HG03025 (cell line): ENCODE measurements at regions not wholly inside any gene's neighbourhood (a gene's known extent, or its start where the extent isn't known, plus 50 kb on each side); places are given as distances from the start of the nearest gene placed in this dataset.
"Not testable (repeated sequence)": the region's sequence is repeated elsewhere in the genome, so short reads cannot be mapped to it uniquely, and the experiment has no call there.

Experiments
- ATAC-seq: cut with Tn5 transposase; IDR thresholded peaks from one replicate; pipeline ENCODE4 v1.9.1; 2021; ENCODE audit warnings: mild to moderate bottlenecking, moderate library complexity; ENCODE audit not compliant: unreplicated experiment, low FRiP score

DNA sequence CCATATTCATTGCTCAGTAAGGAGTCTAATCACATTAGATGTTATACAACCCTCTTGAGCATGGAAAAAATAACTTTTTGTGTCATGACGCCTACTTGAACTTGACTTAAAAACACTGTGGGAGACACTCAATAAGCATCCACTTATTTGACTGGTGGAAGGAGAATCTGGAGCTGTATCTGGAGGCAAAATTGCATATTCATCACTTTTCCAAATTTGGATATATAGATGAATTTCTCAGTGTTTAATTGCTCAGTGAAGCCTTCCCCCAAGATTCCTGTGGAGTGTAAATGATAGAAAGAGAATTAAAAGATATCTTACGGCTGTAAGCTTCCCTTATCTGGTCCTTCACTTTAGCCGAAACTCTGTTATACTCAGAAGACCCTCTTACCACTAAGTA lies 610.7 kb upstream of the ADGRL2 start:
- ATAC-seq: no peak

DNA sequence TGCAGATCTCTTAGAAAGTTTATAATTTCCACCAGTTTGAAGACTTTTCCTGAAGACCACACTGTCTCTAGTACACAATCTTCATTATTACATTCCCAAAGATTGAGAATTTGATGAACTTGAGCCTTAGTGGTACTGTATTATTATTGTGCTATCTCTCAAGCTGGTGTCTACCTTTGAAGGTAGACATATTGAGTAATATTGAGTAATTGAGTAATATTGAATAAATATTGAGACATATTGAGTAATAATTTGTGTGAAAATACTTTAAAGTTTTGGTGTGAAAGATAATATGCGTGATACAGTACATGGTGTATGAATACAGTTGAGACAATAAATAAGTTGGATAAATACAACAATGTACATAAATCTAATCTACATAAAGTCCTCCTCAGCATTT lies 613.1 kb upstream of the ADGRL2 start:
- no peak for ATAC-seq

DNA sequence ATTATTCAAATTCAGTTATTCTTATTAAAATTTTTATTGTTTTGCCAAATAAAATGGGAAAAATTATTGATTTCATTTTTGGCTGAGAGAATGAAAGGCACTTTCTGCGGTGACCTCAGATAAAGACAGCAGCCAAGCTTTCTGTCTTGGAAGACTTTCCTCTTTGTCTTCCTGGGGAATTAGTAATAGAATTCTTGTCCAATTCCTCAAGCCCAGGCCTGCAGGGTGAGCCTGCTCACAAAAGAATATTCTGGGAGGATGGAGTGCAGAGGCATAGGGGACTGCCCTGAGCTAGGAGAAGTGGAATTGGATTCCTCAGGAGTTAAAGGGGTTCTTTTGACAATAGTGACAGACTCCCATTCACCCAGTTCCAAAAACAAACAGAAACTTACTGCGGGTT lies 614.5 kb upstream of the ADGRL2 start:
- no peak for ATAC-seq

DNA sequence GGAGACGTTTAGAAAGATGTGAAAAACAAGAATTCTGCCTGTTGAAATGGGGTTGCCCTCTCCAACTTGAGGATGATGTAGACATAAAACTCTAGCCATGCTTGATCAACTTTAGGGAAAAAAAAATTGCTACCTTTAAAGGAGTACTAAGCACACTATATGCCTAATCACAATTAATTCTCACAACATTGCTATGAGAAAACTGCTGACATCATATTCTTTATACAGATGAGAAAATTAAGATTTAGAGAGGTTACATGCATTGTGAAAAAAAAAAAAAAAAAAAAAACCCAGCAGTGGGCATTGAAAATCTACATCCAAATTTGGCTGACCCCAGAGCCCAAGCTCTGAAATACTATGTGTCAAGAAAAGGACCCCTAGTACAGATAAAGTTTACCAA lies 617.2 kb upstream of the ADGRL2 start:
- no peak for ATAC-seq

DNA sequence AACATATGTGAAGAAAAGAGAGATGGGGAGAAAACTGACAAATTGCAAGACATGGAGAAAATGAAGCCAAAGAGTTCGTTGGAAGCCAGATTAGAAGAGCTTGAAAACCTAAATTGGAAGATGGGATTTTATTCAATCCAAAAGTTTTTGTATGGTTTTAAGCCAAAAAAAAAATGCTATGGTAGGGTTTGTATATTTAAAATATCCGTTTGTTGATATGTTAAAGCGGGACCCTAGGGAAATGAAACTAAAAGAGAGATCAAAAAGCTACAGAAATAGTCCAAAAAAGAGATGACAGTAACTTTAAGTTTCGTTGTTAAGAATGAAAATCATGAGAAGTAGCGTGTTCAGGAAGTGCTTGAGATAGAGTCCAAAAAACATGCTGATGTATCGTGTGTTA lies 617.7 kb upstream of the ADGRL2 start:
- ATAC-seq: no peak

DNA sequence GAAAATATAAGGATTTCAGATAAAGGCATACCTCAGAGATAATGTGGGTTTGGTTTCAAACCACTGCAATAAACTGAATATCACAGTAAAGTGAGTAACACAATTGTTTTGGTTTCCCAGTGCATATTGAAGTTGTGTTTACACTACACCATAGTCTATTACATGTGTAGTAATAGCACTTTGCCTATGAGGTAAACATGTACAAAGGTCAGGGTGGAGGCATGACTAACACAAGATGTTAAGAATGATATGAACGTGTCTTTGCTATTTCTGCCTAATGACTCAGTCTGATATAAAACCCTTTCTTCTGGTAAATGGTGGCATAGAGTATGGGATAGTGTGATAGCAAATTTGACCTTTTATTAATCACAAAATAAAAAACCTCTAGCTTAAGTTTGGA lies 621.5 kb upstream of the ADGRL2 start:
- ATAC-seq: no peak

DNA sequence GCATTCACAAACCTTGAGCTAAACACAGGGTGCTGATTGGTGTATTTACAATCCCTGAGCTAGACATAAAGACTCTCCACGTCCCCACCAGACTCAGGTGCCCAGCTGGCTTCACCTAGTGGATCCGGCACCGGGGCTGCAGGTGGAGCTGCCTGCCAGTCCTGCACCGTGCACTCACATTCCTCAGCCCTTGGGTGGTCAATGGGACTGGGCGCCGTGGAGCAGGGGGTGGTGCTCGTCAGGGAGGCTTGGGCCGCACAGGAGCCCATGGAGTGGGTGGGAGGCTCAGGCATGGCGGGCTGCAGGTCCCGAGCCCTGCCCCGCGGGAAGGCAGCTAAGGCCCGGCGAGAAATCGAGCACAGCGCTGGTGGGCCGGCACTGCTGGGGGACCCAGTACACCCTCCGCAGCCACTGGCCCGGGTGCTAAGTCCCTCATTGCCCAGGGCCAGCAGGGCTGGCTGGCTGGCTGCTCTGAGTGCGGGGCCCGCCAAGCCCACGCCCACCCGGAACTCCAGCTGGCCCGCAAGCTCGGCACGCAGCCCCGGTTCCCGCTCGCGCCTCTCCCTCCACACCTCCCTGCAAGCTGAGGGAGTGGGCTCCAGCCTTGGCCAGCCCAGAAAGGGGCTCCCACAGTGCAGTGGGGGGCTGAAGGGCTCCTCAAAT lies 622.2 kb upstream of the ADGRL2 start:
- ATAC-seq: not testable (repeated sequence)

DNA sequence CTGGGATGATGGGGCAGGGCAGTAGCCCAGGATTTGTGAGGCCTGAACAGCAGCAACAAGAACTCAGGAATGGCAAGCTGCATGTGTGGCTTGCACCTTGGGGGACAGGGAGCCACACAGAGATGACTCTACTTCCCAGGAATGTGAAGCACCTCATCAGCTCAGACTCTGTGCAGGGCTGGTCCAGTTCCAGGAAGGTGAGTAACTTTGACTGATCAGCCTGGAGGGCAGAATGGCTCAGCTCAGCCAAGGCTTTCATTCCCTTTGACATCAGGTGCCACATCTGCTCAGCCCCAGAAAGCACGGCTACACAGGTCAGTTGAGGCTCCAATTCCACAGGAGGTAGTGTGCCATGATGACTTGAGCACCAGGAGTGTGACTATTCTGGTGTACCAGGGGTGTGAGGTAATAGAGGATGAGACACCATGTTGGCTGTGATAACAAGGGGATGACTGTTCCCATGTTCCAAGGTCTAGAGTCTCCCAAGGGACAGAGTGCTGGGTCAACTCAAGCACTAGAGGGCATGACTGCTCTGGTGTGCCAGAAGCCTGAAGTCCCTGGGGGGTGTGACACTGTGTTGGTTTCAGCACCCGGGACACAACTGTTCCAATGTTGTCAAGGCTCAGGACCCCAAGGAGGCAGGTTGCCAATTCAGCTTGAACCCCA lies 625.8 kb upstream of the ADGRL2 start:
- no peak for ATAC-seq

DNA sequence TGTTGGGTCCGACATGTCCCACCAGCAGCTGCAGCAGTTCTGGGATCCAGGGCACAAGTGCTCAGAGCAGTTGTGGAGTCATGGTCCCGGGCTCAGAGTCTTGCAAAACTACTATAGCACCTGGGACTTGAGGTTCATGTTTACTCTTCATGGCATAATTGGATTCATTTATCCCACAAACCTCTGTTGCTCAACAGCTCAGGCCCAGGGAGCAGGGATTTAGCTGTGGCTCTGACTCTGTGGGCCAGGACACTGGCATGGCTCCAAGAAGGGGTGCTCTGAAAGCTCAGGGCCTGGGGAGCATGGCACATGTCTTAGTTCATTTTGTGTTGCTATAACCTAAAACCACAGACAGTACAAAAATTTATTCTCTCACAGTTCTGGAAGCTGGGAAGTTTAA lies 626.7 kb upstream of the ADGRL2 start:
- no peak for ATAC-seq

DNA sequence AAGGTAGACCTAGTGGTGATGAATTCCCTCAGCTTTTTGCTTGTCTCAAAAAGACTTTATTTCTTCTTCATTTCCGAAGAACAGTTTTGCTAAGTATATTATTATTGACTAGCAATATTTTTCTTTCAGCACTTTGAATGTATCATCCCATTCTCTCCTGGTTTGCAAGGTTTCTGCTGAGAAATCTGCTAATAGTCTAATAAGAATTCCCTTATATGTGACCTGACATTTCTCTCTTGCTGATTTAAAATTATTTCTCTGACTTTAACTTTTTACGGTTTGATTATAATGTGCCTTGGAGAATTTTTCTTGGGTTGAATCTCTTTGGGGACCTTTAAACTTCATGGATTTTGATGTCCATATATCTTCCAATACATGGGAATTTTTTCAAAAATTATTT lies 628.3 kb upstream of the ADGRL2 start:
- no peak for ATAC-seq

DNA sequence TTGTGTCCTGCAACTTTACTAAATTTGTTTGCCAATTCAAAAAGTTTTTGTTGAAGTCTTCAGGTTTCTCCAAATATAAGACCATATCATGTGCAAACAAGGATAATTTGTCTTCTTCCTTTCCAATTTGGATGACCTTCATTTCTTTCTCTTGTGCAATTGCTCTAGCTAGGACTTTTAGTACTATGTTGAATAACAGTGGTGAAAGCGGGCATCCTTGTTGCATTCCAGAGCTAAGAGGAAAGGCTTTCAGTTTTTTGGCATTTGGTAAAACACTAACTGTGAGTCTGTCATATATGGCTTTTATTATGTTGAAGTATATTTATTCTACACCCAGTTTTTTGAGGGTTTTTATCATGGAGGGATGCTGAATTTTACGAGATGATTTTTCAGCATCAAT lies 630.0 kb upstream of the ADGRL2 start:
- ATAC-seq: no peak

DNA sequence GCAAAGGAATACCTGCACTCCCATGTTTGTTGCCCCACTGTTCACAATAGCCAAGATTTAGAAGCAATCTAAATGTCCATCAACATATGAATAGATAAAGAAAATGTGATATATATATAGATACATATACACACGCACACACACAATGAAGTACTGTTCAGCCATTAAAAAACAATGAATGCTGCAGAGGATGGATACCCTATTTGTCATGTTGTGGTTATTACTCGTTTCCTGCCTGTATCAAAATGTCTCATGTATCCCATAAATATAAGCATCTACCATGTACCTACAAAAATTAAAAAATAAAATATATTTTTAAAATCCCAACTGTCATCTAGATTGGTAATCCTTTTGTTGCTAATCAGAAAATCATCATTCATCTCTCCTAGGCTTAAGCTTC lies 634.8 kb upstream of the ADGRL2 start:
- ATAC-seq: no peak

DNA sequence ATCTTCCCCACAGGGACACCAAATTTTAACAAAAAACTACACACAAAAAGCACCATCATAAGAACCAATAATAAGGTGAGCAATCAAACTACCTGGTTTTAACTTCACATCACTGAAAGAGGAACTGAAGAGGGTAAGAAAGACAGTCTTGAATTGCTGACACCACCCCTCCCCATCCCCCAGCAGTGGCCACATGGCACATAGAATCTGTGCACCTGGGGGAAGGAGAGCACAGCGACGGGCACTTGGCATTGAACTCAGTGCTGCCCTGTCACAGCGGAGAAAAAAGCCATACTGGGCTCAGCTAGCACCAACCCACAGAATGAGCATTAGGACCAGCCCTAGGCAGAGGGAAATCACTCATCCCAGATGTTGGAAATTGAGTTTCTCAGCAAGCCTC lies 640.0 kb upstream of the ADGRL2 start:
- ATAC-seq: no peak

DNA sequence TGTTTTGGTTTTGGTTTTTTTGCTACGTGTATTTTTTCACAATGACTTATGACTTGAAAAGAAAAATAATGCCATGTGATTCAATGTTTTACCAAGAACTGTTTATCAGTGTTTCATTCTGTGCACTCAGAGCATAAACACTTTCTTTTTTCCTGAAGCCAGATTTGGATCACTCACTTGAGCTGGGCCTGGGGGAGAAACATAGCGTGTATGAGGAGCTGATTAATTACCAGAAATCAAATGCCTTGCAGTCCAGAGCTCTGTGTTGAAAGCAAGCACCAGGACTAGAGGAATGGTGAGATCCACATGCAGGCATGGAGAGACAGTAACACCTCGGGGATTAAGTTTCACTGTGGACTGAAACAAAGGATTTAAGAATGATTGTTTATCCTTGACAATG lies 642.1 kb upstream of the ADGRL2 start:
- ATAC-seq: no peak

DNA sequence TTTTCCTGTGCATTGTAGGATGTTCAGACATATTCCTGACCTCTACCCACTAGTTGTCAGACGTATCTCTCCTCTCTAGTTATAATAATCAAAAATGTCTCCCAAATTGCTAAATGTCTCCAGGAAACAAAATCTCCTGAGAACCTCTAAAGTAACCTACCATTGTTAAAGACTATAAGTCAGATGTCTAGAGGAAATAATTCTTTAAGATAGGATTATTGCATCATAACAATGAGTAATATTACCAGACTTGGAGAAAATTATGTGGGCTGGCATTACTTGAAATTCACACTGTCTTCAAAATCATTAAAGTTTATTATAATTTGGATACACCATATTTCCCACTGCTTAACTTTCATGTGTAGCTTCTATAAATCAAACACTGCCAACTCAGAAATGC lies 643.0 kb upstream of the ADGRL2 start:
- ATAC-seq: no peak

DNA sequence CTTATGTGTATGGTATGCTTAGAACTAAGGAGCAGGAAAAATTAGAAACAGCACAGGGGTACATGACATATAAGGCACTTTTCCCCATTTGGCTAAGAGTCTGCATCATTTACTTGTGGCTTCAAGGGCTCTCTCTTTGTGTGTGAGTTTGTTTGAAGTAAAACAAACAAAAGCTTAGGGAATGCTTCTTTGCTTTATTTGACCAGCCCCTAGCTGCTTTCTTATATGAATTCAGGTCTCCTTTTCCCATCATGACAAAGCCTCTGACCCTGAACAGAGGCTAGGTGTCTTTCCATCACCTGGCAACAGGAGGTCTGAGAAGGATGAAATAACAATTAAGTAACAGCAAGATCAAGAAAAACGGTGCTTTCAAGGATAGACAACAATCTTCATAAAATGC lies 643.8 kb upstream of the ADGRL2 start:
- ATAC-seq: no peak

DNA sequence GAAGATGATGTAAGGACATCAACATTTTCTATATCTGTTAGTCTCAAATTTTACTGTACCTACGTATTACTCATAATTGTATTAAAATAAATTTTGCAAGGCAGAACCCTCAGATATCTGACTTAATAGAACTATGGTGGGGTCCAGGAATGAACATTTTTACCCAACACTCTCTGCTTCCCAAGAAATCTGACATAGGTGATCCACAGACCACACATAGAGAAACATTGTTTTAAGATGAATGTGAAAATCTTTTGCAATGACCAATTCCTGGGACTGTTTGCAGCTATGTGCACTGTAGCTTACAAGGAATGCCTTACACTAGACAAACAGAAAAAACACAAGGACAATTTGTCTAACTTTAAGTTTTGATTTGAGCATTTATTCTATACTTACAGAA lies 645.6 kb upstream of the ADGRL2 start:
- ATAC-seq: no peak

DNA sequence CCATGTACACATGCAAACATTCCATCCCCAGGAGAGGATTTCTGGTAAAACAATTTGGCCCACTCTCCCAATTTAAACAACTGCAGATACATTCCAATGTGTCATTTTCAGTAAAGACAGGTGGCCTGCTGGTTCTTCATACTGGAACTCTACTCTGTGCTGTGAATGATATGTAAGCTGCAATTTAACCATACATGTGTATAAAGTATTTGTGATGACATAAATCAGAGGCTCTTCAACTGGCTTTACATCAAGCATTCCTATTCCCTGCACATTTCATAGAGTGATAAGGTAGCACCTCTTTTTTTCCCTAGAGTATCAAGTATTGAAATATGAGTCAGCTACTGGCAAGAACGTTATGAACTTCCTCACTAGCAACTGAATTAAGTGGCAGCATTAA lies 649.5 kb upstream of the ADGRL2 start:
- ATAC-seq: no peak

DNA sequence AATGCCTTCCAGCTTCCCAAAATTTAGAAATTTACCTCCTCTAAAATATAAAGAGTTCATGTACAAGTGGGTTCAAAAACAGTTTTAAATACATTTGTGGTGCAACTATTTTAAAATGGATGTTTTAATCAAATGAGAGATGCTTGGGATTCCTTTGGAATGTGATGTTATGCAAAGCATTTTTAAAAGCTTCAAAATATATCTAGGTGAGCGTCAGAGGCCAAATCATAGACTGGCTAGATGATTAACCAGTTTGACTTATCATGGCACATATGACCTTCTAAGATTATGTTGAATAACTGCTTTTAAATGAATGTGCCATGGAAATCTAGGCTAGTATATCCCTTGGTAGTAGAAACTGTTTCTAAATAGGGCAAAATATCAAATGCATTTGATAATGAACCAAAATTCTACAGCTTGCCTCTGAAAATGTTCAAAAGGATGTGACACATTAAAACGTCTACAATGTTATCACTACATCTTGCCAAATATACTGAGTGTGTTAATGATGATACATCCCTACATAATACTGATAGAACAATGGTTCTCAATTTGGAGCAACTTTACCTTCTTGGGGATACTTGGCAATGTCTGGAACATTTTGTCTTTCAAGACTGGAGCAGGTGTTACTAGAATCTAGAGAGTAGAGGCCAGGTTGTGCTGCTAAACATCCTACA lies 650.9 kb upstream of the ADGRL2 start:
- no peak for ATAC-seq

DNA sequence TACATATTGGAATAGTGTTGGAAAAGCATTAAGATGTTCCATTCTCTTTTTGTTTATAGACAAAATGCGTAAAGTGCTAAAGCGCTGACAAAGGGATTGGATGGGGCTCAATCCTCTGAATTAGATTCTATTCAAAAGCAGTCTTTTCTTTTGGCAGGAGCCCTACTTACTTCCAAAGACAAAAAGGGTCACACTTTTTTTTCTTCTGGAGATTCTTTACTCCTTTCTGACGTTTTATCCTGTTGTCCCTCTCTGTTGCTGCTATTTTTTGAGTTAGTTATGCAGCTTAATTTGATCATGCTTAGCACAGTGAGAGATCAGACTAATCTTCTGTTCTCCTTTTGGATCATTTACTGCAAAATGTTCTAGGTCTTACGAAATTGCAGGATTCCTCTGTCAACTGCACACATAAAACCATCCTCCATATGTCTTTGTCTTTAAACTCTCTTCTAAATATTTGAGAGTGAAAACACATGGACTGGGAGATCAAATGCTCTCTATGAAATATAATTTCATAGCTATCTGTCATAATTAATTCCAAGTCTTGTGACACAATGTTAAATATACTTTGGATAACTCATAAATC lies 656.4 kb upstream of the ADGRL2 start:
- no peak for ATAC-seq

DNA sequence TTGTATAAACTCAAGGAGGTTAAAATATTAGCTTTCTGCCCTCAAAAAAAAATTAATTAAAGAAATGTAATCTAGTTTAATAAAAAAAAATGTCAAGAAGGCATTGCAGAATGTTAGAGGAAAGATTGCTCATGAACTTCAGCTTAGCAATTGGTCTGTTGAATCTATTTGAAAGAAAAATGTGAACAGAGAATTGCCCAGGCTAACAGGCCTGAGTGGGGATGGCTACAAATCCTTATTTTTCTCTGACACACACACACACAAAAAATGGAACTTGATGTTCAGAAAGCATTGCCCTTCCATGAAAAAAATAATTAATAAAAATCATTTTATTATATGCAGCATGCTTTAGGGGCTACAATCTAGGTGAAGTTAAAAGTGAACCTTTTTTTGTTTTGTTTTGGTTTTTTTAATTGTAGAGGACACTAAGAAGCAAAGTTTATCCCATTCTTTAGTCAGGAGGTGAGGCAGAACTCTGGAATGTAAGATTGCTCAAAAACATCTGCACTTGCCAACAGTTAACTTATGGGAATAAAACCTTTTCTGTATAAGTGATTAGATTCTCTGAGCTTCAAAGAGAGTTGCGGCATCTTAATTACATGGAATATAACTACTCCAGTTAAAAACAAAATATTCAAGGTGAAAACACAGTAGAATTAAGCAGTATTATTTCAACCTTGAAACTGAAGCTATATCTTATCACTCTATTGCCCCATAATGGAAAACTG lies 658.5 kb upstream of the ADGRL2 start:
- ATAC-seq: no peak
